Ovary (tissue), 3 donors: ENCODE measurements at regions not wholly inside any gene's neighbourhood (a gene's known extent, or its start where the extent isn't known, plus 50 kb on each side); places are given as distances from the start of the nearest gene placed in this dataset.

Source experiments
- CTCF ChIP-seq, 3 donors: fragments of 450-650 bp in 2 of 3; fragments of 200-600 bp in 1 of 3; IDR thresholded peaks; one replicate each; pipeline versions ENCODE4 v1.5.1 to v1.8.0; 2016 to 2022; ENCODE audit warnings: antibody characterized with exemption in 3 of 3, mild to moderate bottlenecking in 1 of 3
- EP300 ChIP-seq: sonication (generic); formaldehyde crosslinking; IDR thresholded peaks from one replicate; pipeline ENCODE4 v1.6.1; 2017; ENCODE audit warnings: antibody characterized with exemption
- POLR2A ChIP-seq: fragments of 450-650 bp; IDR thresholded peaks from one replicate; pipeline ENCODE4 v1.6.1; 2017; ENCODE audit warnings: antibody characterized with exemption, mild to moderate bottlenecking, moderate library complexity
- donor health status: DM: no; HTN: no; CAD: no.

- no peak for TF ChIP-seq CTCF (IDR thresholded peaks at IDR 0.05)
- TF ChIP-seq EP300 = no peak
- TF ChIP-seq POLR2A = no peak
Observed at GRCh38 chr4:106624671-106625070, 256.1 kb upstream of the GIMD1 start.
